GM12872 (cell line): ENCODE measurements at regions not wholly inside any gene's neighbourhood (a gene's known extent, or its start where the extent isn't known, plus 50 kb on each side); places are given as distances from the start of the nearest gene placed in this dataset.

Experiments
- TF ChIP-seq, protein P1 (sequence below): IDR thresholded peaks from 3 replicates; pipeline ENCODE4 v1.5.1; 2011; ENCODE audit warnings: low read depth, mild to moderate bottlenecking, low read length, moderate library complexity; ENCODE audit not compliant: insufficient read depth

- TF ChIP-seq, protein P1, sequence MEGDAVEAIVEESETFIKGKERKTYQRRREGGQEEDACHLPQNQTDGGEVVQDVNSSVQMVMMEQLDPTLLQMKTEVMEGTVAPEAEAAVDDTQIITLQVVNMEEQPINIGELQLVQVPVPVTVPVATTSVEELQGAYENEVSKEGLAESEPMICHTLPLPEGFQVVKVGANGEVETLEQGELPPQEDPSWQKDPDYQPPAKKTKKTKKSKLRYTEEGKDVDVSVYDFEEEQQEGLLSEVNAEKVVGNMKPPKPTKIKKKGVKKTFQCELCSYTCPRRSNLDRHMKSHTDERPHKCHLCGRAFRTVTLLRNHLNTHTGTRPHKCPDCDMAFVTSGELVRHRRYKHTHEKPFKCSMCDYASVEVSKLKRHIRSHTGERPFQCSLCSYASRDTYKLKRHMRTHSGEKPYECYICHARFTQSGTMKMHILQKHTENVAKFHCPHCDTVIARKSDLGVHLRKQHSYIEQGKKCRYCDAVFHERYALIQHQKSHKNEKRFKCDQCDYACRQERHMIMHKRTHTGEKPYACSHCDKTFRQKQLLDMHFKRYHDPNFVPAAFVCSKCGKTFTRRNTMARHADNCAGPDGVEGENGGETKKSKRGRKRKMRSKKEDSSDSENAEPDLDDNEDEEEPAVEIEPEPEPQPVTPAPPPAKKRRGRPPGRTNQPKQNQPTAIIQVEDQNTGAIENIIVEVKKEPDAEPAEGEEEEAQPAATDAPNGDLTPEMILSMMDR, result no peak
Observed at GRCh38 chr12:124380796-124381455, 86.0 kb downstream of the RFLNA start.

GRCh38 chr12:124379938-124380754 lies 85.3 kb downstream of the RFLNA start:
- TF ChIP-seq, protein P1, result no peak

DNA sequence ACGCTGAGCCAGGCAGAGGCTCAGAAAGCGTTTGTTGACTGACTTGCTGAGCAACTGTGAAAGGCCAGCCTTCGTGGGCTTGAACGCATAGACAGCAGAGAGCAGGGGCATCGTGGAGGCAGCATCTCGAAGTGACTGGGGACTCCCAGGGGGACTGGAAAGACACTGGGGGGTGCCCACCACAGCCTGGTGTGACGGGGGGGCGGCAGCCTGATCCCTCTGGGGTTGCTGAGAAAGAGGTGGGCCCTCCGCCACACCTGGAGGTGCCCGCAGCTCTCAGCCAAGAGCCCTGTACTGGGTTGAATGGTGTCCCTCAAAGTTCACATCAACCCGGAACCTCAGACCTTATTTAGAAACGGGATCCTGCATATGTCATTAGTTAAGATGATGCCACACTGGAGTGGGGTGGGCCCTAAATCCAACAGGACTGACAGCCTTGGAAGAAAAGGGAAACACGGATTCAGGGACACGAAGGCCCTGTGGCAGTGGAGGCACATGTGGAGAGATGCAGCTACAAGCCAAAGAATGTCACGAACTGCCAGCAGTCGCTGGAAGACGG lies 84.6 kb downstream of the RFLNA start:
- TF ChIP-seq, protein P1, result no peak

DNA sequence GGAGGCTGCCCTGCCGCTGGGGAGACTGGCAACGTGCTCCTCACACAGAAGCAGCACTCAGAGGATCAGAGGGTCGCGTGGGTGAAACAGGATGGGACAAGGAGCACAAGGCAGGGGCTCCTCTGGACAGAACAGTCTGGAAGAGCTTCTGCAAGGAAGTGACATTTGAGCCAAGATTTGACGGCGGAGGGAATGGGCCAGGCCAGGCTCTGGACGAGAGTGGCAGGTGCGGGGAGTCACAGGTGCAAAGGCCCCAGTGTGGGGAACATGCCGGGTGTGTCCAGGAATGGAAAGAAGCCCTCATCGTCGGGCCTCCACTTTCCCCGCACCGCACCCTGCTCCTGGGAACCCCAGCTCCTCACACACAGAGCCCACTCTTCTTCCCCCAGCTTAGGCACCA lies 84.0 kb downstream of the RFLNA start:
- TF ChIP-seq, protein P1, result no peak

- TF ChIP-seq, protein P1, result no peak
Observed at GRCh38 chr12:124377981-124378509, 83.2 kb downstream of the RFLNA start.

DNA sequence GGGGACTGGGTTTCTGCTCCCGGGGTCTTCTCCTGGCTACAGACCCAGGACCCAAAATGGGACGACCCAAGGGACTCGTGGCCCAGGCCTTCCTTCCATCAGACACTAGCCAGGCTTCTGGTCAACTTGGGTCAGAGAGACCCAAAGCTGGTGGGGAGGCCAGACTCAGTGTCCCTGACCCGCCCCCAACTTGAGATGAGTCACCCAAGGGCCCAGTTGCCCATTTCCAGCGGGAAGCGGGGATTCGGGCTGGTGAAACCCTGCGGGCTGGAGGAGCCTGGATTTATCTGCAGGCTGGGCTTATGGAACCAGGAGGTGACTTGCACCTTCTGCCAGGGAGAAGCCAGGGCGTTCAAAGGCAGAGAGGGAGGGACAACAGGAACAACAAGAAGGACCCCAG lies 81.5 kb downstream of the RFLNA start:
- TF ChIP-seq, protein P1, result no peak

DNA sequence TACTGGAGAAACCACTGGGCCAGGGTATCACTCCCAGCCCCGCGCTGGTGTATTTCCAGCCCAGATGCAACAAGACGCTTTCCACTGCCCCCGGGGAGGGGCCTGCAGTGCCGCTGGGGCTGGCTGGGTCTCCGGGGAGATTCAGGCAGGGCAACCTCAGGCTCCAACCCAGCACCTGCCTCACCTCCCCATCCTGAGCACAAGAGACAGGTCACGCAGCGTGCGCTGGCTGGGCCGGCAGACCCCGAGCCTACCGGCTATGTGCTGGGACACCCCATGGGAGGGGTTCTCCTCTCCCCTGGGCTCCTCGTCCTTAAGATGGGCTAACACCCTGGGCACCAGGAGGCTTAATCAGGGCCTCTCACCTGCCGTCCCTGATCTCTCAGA lies 80.9 kb downstream of the RFLNA start:
- TF ChIP-seq, protein P1, result no peak
